NCI-H1048 (cell line): ENCODE measurements at regions not wholly inside any gene's neighbourhood (a gene's known extent, or its start where the extent isn't known, plus 50 kb on each side); places are given as distances from the start of the nearest gene placed in this dataset.

Source experiments
- DNase-seq: peaks from one replicate; lab custom pipeline; 2025; lab: John Stamatoyannopoulos, UW

DNA sequence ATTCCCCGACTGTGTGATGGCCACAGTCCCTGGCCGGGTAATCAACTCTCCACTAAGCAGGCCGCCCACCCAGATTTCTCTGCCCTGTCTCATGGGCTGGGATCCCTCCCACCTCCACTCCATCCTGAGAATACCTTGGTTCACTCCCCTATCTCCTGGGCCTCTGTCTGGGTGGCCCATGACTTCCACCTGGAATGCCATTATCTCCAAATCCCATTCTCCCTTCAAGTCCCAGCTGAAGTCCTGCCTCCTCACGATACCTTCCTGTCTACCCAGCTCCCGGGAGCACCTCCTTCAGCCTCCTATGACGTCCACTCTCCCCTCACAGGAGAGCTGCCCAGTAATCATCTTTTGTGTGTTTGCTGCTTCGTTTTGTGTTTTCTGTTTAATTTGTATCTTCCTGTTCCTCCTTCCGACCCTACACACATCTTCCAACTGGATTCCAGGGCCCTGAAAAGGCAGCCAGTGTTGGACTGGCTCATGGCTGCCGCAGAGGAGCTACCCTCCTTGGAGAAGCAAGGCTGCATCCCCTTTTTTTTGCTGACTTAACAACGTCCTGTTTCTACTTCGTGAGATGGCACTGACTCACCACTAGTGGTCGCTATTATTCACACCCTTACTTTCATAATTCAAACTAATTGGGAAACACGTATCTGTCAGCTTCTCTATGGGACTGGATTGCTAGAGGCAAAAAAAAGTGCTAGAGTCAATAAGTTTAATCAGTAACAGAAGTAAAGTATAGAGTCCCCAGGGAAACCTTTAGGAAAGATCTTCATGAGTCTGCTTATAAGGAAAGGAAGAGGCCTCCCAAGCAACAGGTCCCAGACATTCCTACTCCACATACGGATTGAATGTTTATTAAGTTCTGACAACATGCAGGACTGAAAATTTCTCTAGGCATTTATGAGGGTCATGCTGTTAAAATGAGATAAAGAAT, 171.9 kb upstream of the GATA6 start:
- DNase-seq, result peak; percentile 12

DNA sequence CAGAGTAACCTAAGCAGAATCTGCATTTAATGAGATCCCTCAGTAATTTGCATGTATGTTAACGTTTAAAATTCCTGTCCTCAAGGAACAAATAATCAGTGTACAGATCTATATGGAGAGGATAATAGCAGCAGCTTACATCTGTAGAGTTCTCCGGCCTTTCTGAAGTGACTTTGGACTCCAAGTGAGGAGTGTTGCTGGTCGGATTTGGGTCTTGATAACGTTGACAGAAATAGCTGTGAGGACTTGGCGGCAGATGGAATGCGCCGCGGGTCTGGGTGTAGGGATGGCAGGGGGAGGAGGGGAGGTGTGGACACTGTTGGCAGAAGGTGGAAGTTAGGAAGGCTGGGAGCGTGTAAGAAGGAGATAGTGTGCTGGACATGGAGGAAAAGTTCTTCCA, 170.9 kb upstream of the GATA6 start:
- no peak for DNase-seq

DNA sequence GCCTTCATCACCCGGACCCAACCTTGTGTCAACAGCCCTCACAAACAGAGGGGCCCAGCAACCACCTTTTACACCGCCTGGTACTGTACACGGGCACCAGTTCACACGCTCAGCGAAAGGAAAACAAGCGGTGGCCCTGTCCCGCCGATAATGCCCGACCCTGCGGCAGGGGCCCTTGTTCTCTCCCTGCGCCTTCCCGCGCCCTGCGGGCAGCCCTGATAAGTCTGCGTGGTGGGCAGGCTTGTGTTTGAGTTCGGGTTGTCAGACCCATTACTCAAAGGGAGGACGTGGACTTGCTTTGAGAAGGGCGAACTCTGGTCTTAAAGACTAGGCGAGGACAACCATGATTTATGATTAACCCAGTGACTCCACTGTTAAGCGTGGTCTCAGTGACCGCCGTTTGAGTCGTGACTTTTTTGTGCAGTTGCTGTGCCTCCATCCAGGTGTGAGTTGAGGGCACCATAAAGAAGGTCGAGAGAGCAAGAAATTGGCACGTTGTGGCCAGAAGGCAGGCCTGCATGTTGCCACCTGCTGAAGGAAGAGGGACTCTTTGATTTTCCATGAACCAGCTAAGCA, 167.4 kb upstream of the GATA6 start:
- DNase-seq, result no peak

DNA sequence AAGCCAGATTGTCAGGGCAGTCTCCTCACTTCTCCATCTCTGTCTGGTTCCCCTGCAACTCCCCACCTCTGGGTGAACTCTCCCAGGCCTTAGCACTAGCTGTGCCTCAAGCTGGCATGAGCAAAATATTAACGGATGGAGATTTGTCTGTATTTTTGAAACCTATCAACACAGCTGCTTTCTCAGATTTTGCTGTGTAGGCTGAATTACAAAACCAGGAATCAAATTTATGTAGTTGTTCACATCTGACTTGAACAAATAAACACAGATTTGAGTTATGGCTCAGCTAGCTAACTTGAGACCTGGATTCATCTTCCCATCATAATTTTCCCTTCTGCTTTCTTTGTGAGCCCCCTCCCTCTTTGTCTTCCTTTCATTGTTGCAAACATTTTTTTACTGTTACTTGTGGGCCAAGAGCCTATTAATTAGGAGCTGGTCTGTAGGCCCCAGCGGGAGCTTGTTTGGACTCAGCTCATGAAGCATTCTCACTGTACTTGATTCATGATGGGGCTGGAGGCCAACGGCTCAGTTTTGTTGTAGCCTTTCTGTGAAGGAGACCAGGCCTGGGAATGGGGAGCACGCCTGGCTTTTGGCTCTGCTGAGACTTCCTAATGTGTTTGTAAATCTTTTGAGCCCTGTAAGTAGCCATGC, 164.1 kb upstream of the GATA6 start:
- DNase-seq, result no peak

DNA sequence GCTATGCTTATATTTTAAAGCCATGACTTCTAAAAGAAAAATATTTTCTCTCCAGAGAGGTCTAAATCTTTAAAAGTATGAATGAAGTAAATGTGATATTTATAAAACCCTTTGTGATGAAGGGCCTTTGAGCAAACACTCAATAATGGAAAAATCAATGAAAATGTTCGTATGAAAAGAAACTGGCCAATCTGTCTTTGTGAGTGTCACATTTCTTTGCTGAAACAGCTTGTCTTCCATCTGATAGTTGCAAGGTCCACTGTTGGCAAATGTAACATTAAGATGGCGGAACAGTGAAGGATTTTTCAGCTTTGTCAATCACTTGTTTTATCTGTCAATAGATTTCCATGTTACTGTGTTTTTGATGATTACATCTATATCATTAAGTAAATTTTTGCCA, 162.9 kb upstream of the GATA6 start:
- no peak for DNase-seq

DNA sequence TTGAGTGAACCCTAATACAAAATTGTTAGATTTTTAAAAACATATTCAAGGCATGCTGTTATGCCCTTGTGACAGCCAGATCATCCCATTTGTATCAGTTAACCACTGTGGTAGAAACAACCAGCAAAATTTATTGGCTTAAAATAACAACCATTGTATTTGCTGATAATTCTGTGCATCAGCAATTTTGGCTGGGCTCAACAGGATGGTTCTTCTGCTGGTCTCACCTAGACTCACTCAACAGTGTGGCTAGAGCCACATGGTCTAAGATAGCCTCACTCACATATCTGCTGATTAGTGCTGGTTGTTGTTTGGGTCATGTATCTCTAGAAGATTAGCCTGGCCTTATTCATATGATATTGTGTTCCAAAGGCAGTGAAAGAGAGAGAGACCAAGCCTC, 160.1 kb upstream of the GATA6 start:
- no peak for DNase-seq

DNA sequence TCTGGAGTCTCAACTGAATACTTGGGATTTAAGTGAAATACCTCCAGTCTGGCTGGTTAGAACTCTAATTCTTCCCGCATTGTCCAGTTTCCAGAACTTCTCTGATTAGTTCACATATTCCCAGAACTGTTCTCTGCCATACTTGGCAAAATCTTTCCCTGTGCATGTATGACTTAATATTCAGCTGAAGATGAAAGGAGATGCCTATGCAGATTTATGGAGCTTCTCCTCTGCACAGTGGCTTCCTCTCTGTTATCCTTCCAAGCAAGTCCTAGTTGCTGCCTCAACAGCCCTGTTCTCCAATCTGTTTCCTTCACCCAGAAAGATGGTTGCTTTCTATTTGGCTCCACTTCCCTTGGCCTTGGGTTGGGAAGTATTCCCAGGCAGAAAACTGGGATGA, 155.4 kb upstream of the GATA6 start:
- DNase-seq, result no peak

DNA sequence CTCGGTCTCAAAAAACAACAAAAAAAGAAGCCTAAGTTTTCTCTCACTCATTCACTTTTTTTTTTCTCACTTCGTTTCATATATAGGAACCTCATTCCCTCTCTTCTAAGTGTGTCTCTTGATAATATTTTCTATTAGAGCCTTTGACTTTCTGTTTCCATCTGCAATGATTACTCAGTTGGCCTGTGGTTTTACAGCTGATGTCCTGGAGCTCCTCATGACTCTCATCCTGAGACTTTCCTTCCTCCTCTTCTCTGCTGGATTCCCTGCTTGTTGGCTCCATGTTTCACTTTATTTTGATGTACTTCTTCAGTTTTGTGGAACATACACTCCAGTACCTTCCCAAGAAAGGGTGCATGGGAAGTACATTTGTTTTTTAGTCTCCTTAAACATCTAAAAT, 154.2 kb upstream of the GATA6 start:
- DNase-seq, result no peak

DNA sequence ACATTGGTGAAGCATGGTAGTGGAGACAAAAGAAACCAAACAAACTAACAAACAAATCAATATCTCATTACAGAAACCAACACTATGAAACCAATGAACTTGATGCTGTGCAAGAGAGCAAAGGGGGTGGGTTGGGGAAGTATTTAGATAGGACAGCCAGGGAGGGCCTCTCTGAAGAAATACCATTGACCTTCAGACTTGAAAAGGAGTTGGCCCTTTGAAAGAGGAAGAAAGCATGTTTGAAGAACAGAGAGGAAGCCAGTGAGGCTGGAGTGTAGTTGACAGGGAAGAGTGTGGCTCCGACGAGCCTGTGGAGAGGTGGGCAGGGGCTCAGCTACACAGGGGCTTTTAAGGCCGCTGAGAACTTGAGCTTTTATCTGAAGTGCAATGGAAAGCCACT, 151.0 kb upstream of the GATA6 start:
- DNase-seq, result no peak

DNA sequence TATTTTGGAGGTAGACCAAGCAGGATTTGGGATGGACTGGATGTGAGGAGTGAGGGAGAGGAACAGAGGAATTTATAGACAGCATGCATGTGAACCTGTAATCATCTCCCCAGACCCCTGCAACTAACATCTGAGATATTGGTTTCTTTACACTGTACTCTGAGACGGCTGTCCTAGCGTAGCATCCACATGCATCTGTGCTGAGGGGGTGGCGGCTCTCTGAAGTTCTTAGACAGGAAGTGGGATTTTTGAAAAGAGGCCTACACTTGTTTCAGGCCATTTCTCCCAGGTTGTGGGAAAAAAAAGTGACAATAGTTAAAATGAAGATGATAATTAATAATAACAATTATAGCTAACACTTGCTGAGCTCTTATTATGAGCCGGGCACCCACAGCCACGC, 150.2 kb upstream of the GATA6 start:
- no peak for DNase-seq

DNA sequence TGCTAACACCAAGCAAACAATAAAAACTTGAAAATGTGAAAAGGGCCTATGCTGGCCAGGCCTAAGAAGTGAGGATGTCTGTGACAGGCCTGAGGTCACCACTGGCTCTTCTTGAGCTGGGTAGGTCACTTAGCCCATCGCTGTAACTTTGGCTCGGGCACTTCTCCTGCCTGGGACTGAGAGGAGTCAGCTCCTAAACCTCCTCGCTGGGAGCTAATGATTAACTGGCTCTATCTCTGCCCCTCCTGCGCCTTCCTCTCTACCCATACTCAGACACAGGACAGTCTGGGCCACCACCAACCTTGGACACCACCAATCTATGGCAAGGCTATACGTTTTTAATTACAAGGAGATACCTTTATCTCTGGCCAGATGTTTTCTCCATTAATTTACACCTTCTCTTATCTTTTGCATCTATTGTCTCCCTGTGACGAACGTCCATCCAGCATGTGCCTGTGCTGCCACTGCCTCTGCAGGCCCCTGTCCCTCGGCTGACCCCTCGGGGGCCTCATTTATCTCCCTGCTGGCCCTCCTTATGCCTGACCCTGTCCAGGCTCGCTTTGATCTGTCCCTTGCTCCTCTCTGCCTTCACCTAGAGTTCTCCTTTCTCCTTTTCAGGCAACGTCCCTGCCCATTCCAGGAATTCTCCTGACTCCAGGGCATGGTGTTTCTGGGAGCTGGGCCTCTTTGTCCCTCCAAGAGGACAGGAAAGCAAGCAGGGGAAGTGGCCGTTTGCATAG, 149.1 kb upstream of the GATA6 start:
- no peak for DNase-seq

DNA sequence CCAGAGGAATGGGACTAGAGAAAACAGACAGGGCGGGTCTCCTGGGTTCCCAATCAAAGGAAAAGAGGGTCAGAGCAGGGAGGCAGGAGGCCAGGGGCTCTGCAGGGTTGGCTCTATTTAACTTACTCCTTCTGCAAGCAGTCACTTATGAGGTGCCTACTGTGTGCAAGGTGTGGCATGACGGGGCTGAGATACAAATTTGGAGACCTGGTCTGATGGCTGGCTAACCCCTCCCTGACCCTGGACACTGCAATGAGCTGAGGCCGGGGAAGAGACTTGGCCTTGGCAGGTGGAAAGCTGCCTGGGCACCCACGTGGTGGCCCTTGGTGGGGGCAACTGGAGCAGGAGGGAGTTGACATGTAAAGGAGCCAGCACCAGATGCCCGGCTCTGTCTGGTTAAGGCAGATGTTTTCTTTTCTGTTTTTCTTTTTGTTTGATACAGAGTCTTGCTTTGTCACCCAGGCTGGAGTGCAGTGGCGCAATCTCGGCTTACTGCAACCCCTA, 148.5 kb upstream of the GATA6 start:
- DNase-seq, result no peak

DNA sequence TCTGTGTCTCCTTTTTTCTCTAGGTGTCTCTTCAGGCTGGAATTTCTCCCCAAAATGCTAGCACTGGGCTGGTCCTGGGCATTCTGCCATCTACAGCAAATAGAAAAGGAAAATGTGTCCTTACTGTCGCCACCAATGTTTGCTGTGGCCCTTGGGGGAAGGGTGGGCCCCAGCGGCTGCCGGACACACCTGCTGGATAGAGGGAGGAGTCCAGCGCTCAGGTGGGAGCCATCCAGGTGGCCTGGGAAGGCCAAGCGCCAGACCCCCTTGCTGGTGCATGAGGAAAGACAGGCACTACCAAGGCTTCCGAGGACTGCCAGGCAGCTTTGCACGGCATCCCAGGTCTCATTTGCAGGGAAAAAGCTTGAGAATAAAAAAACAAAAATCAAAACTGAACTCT, 147.7 kb upstream of the GATA6 start:
- no peak for DNase-seq

DNA sequence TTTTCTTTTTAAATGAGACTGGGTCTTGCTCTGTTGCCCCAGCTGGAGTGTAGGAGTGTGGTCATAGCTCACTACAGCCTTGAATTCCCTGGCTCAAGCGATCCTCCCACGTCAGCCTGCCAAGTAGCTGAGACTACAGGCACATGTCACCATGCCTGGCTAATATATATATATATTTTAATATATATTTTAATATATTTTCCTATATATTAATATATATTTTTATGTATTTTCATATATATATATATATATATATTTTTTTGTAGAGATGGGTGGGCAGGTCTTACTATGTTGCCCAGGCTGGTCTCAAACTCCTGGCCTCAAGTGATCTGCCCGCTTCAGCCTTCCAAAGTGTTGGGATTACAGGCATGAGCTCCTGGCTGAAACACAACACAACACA, 144.5 kb upstream of the GATA6 start:
- no peak for DNase-seq

DNA sequence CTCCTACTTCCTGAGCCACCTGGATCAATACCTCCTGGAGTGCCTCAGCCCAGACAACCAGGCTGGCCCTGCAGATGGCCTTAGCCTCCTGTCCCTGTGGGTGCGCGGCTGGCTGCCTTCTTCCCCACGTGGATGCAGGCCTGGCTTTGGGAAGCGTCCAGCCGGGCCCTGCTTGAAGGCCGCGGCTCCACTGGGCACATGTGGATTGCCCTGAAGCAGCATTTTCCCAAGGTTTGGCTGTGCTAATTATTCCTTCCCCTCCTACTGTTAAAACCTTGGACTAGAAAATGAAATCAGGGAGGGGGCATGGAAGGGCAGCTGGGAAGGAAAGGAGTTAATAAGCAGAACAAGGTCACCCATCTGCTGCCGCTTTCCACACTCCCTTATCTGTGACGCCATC, 143.0 kb upstream of the GATA6 start:
- no peak for DNase-seq

DNA sequence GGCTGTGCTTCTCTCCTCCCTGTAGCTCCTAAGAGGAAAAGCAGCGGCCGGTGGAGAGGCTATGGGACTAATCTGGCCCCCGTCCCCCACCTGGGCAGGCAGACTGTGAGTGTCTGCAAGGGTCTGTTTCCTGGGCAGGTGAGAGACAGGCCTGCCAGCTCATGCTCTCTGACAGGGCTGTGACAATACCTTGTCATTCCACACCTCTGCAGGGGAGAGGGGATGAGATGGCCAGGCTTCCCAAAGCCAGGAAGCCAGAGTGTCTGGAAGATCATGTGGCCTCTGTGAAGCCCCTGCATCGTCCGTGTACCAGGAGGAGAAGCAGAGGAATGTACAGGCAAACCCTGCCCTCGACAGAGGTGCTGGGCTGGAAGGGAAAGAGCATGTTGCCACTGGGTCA, 142.5 kb upstream of the GATA6 start:
- no peak for DNase-seq

DNA sequence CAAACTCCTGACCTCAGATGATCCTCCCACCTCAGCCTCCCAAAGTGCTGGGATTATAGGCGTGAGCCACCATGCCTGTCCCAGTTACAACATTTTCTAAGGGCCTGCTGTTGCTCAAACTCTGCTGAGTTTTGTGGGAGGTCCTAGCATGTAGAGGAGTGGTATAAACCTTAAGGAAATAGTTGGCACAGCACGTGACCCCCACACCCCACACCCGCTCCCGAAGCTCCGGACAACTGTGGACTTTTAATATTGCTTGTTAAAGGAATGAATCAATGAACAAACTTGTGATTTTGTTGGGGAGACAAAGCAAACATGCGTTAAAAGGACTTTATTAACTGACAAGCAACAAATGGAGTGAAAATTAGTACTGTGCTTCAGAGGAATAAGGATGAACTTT, 137.8 kb upstream of the GATA6 start:
- no peak for DNase-seq

DNA sequence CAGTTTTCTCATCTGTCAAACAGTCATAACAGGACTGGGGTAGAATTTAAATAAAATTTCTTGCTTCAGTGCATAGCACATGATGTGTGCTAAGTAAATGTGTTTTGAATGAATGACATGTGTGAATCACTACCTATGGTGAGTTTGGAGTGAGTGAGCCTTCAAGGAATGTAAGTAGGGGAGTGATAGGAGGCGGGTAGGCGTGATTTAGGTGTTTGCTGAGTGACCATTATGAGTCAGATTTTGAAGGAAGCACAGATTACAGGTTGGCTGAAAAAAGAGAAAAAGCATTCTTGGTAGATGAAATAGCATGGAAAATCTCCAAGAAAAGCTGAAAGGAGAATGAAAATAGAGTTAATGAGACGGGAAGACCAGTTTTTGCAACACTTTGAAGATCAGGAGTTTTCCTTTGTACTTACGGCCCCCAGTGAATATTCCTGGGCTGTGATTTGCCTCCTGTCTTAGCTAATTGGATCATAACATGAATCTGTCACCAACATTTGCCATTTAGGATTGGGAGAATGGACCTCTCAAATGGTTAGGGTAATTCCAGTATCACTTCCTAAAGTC, 136.9 kb upstream of the GATA6 start:
- DNase-seq, result no peak

DNA sequence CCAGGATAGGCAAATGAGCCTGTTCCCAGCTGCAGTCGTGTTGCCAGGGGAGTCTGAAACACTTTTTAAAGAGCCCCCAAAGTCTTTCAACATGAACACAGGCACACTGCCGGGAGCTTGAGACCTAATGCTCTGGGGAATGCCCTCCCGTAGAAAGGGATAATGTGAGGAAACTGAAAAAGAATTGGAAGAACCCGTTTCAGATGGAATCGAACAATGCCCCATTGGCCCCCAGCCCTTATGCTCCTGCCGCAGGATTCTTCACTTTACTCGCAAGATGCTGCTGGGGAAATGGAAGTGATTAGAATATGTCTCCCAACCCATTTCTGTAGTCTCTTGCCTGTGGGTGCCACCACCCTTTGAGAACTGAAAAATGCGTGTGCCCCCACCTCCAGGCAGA, 136.3 kb upstream of the GATA6 start:
- DNase-seq, result no peak

DNA sequence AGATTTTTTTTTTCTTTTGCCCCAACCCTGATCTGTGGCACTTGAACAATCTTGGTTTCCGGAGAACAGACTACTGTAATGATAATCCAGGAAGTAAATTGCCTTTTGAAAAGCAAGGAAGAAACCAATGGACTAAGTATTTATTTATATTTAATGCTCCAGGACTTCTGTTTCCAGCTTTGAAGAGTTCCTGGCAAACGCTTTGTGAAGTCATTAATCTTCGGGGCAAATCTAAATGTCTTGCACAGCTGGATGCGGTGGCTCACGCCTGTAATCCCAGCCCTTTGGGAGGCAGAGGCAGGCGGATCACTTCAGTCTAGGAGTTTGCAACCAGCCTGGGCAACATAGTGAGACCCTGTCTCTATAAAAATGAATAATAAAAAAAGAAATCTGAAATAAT, 135.1 kb upstream of the GATA6 start:
- no peak for DNase-seq

DNA sequence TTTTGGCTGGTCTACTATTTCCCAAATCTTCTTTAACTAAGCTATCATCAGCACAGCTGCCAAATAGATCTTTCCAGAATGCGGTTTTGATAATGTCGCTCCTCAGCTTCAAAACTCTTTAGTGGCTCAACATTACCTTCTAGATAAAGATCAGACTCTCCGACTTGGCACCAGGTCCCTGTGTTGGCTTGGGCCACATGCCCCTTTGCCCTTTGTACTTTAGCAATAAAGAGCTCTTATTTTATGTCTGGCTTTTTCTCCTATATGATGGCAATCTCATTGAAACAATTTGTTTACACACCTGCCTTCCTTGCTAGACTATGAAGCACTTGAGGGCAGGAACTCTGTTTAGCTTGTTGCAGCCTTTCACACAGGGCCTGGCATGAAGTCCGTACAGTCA, 128.9 kb upstream of the GATA6 start:
- DNase-seq, result no peak

DNA sequence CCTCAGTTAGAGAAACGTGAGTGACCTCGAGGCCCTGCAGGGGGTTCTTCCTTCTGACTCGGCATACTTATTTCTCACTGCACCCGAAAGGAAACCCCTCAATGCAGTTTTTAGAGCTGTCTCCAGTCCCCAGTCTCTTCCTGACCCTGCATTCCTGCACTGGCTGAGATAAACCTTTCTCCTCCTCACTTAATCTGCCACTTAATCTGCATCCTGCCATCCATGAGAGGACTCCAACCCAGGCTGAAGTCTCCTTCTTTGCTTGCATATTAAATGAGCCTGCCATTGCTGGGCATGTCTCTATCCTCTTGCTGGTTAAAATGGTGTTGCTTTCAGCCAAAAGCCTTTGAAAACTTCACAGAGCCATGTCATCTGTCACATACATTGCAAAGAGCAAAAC, 125.6 kb upstream of the GATA6 start:
- DNase-seq, result no peak
